AG04449 (cell line): ENCODE measurements at regions not wholly inside any gene's neighbourhood (a gene's known extent, or its start where the extent isn't known, plus 50 kb on each side); places are given as distances from the start of the nearest gene placed in this dataset.

Experiments used
- CTCF ChIA-PET: fragments of 350-600 bp; formaldehyde crosslinking; extraction: SDS; loops from one replicate; lab custom pipeline; 2021; ENCODE audit warnings: antibody characterized with exemption; lab: Yijun Ruan, JAX
- POLR2A ChIA-PET: fragments of 400-600, 350-600 bp; formaldehyde crosslinking; extraction: SDS; loops from one replicate; lab custom pipeline; 2020; ENCODE audit warnings: antibody characterized with exemption, inconsistent platforms; lab: Yijun Ruan, JAX
- DNase-seq: peaks from one replicate; pipeline ENCODE4 v3.0.0-alpha.2; 2010; ENCODE audit warnings: low read depth, low spot score
- H3K4me3 ChIP-seq: 2 replicates; pipeline ENCODE4 v1.5.1; 2011; ENCODE audit warnings: low read depth, mild to moderate bottlenecking, control low read depth, low read length
- TF ChIP-seq, protein P1 (sequence below): IDR thresholded peaks from one replicate; pipeline ENCODE4 v1.5.1; 2011; ENCODE audit warnings: mild to moderate bottlenecking, moderate library complexity, low read length, control low read depth, inconsistent platforms; ENCODE audit not compliant: insufficient read depth; ENCODE audit errors: missing control alignments

DNA sequence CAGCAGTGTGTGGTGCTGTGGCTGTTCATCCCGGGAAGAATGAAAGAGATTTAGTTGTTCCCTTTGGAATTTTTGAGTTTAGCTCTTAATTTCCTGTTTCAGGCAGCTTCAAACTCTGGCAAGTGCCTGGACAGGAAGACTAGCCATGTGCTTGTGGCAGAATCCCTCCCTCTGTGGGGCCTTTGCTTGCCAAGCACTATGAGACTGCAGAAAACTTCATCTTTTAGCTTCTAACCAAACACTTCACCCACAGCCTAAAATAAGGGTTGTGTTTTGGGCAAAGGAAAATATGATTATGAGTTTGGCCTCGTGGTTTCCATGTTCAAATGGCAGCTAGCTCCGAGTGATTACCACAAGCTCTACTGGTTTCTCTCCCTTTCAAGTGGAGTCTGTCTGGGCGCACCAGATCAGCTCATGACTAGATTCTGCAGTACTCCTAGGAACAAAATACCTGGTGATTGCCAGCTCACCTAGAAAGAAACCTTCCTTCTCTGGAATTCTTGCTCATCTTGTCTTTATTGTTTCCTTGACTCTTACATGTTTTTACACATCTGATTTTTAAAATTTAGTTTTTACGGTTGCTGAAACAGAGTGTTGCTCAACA lies 707.5 kb downstream of the SLITRK6 start:
- ChIA-PET CTCF (no interaction called here), POLR2A (no interaction called here)
- TF ChIP-seq, protein P1, sequence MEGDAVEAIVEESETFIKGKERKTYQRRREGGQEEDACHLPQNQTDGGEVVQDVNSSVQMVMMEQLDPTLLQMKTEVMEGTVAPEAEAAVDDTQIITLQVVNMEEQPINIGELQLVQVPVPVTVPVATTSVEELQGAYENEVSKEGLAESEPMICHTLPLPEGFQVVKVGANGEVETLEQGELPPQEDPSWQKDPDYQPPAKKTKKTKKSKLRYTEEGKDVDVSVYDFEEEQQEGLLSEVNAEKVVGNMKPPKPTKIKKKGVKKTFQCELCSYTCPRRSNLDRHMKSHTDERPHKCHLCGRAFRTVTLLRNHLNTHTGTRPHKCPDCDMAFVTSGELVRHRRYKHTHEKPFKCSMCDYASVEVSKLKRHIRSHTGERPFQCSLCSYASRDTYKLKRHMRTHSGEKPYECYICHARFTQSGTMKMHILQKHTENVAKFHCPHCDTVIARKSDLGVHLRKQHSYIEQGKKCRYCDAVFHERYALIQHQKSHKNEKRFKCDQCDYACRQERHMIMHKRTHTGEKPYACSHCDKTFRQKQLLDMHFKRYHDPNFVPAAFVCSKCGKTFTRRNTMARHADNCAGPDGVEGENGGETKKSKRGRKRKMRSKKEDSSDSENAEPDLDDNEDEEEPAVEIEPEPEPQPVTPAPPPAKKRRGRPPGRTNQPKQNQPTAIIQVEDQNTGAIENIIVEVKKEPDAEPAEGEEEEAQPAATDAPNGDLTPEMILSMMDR: no peak
- DNase-seq: no peak
- H3K4me3 ChIP-seq: no peak overlapping the region

DNA sequence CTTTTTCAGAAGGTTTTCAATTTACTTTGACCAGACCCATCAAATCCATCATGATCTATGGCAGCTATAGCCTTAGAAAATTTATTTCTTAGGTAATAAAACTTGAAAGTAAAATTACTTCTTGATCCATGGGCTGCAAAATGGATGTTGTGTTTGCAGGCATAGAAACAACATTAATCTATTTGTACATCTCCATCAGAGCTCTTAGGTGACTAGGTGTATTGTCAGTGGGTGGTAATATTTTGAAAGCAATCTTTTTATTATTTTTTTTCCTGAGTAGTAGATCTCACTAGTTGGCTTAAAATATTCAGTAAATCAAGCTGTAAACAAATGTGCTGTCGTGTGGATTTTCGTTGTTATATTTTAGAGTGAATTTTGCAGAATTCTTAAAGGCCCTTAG lies 710.0 kb downstream of the SLITRK6 start:
- no peak overlapping the region for H3K4me3 ChIP-seq
- no peak for DNase-seq
- ChIA-PET CTCF (interaction anchor here (0.9 kb wide), 1 partner anchor 740 kb away, joined by 3 read pairs; no protein-coding TSS in a partner anchor), POLR2A (no interaction called here)
- TF ChIP-seq, protein P1: no peak

DNA sequence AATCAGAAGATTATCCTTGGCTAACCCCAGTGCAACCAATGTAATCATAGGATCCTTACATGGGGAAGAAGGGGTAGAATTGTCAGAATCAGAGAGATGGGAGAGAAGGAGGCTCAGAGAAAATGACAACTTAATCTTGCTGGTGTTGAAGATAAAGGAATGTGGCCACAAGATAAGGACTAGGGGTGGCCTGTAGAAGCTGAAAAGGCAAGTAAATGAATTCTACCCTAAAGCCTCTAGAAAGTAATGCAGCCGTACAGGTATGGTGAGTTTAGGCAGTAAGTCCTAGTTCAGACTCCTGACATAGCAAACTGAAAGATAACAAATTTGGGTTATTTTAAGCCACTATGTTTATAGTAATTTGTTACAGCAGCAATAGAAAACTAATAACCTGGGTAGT lies 718.5 kb downstream of the SLITRK6 start:
- no peak overlapping the region for H3K4me3 ChIP-seq
- TF ChIP-seq, protein P1: no peak
- POLR2A ChIA-PET: no interaction called here
- CTCF ChIA-PET: no interaction called here
- DNase-seq: no peak

DNA sequence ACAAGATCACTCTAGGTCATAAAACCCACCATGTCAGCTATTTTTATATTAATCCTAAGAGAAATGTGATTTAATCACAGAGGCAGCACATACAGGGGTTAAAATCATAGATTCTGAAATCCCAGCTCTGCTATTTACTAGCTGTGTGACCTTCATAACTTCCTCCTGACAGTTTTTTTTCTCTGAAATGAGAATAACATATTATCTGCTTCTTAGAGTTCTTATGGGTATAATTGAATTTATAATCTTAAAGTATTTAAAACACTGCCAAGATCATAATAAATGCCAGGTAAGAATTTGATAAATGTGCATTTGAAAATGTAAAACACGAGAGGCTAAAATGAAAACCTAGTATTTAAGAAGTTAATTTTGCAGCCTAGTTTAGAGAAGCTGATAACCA lies 722.9 kb downstream of the SLITRK6 start:
- DNase-seq: no peak
- no peak overlapping the region for H3K4me3 ChIP-seq
- ChIA-PET POLR2A (no interaction called here), CTCF (no interaction called here)
- TF ChIP-seq, protein P1: no peak

DNA sequence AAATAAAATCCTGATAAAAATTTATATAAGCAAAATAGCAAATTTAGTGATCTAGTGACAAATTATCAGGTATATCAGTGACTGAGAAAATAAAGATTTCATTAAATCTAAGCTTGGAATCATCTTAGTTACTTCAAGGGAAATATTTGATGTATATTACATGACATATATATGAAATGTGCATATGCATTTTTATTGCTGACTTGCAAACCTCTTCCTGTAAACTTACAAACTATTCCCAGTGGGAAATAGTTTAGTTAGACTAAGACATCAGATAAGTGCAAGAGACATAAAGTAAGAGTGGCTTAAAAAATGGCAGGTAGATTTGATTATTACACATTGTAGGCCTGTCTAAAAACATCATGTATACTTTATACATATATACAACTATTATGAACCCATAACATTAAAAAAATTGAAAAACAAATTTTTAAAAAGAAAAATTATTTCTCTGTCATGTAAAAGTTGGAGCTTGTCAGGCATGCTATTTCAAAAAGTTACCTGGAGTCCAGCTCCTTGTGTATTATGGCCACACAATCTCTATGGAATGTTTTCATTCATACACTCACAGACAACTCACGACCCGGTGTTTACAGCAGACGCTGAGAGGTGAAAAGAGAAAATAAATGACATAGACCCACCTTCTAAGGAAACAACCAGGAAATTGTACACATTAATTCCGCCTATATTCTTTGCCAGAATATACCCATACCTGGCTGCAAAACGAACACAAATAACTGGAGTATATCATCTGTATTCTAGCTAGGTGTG lies 724.5 kb downstream of the SLITRK6 start:
- TF ChIP-seq, protein P1: no peak

DNA sequence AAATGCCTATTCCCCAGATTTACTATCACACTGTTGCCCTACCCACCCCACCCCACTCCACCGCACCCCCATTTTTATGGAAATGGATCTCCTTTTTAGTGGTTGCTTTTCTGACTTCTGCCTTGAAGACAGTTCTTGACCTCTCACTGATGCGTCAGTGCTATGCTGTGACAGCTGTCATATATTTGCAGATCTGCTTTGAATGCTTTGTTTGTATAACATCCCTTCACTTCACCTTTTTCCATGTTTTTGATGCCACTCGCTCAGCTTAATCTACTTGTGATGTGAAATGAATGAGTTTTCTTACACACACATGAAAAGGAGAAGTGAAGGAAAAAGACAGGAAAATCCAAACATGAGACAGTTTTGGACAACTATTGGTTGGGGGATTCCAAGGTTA lies 731.0 kb downstream of the SLITRK6 start:
- POLR2A ChIA-PET: no interaction called here
- no peak for DNase-seq
- CTCF ChIA-PET: no interaction called here
- TF ChIP-seq, protein P1: no peak
- no peak overlapping the region for H3K4me3 ChIP-seq

More for the DNA sequence above, 724.5 kb downstream of the SLITRK6 start:
- H3K4me3 ChIP-seq: no peak overlapping the region
- ChIA-PET POLR2A (no interaction called here), CTCF (no interaction called here)
- DNase-seq: no peak
